GM18508 (cell line): ENCODE measurements at regions not wholly inside any gene's neighbourhood (a gene's known extent, or its start where the extent isn't known, plus 50 kb on each side); places are given as distances from the start of the nearest gene placed in this dataset.

ENCODE experiments used
- ATAC-seq: cut with Tn5 transposase; IDR thresholded peaks from one replicate; pipeline ENCODE4 v1.9.1; 2021; ENCODE audit warnings: moderate number of reproducible peaks; ENCODE audit not compliant: insufficient read depth, unreplicated experiment

- ATAC-seq = no peak
Measured at GRCh38 chr1:30328401-30329262, 394.8 kb downstream of the MATN1 start.

GRCh38 chr1:30328100-30328370 lies 395.4 kb downstream of the MATN1 start:
- no peak for ATAC-seq

GRCh38 chr1:30327370-30328099 lies 395.9 kb downstream of the MATN1 start:
- no peak for ATAC-seq

GRCh38 chr1:30325999-30326398 lies 397.4 kb downstream of the MATN1 start:
- no peak for ATAC-seq

GRCh38 chr1:30325085-30325935 lies 398.1 kb downstream of the MATN1 start:
- no peak for ATAC-seq

- no peak for ATAC-seq
Measured at GRCh38 chr1:30324251-30325084, 398.9 kb downstream of the MATN1 start.

- no peak for ATAC-seq
Measured at GRCh38 chr1:30323841-30324240, 399.5 kb downstream of the MATN1 start.

- ATAC-seq = no peak
Measured at GRCh38 chr1:30323352-30323751, 400.0 kb downstream of the MATN1 start.

- ATAC-seq = no peak
Measured at GRCh38 chr1:30322859-30323257, 400.5 kb downstream of the MATN1 start.

GRCh38 chr1:30321996-30322858 lies 401.2 kb downstream of the MATN1 start:
- ATAC-seq = no peak

GRCh38 chr1:30321246-30321910 lies 402.0 kb downstream of the MATN1 start:
- ATAC-seq = no peak

GRCh38 chr1:30320581-30320890 lies 402.8 kb downstream of the MATN1 start:
- ATAC-seq = no peak

- ATAC-seq = no peak
Measured at GRCh38 chr1:30319765-30320580, 403.4 kb downstream of the MATN1 start.

GRCh38 chr1:30318864-30319718 lies 404.3 kb downstream of the MATN1 start:
- no peak for ATAC-seq

- ATAC-seq = no peak
Measured at GRCh38 chr1:30318413-30318812, 405.0 kb downstream of the MATN1 start.

- ATAC-seq = no peak
Measured at GRCh38 chr1:30317921-30318320, 405.5 kb downstream of the MATN1 start.

GRCh38 chr1:30316056-30316455 lies 407.3 kb downstream of the MATN1 start:
- no peak for ATAC-seq
